SK-MEL-5 (cell line): ENCODE measurements at regions not wholly inside any gene's neighbourhood (a gene's known extent, or its start where the extent isn't known, plus 50 kb on each side); places are given as distances from the start of the nearest gene placed in this dataset.
"Not testable (repeated sequence)": the region's sequence is repeated elsewhere in the genome, so short reads cannot be mapped to it uniquely, and the experiment has no call there.

Source experiments
- DNase-seq: peaks from one replicate; pipeline ENCODE4 v3.0.0-alpha.2; 2016; ENCODE audit warnings: low read depth, low spot score
- in situ Hi-C: cut with HindIII; loops from 2 replicates; pipeline ENCODE4 v1.10.0; 2016; ENCODE audit warnings: low sequenced_read_pairs, high pct_unique_total_duplicates, low pct_unique_long_range_greater_than_20kb

GRCh38 chr1:201631037-201631436, 92.1 kb downstream of the NAV1 start:
- in situ Hi-C loops, result no loop called here
- no peak for DNase-seq

- in situ Hi-C loops, result no loop called here
- DNase-seq, result no peak
Measured at GRCh38 chr1:201632364-201632952, 93.5 kb downstream of the NAV1 start.

GRCh38 chr1:201633297-201633696, 94.4 kb downstream of the NAV1 start:
- no peak for DNase-seq
- in situ Hi-C loops, result no loop called here

GRCh38 chr1:201633811-201634210, 94.9 kb downstream of the NAV1 start:
- no peak for DNase-seq
- in situ Hi-C loops, result no loop called here

- in situ Hi-C loops, result no loop called here
Measured at GRCh38 chr1:201634261-201634660, 95.3 kb downstream of the NAV1 start.

GRCh38 chr1:201636097-201636496, 97.2 kb downstream of the NAV1 start:
- DNase-seq, result no peak
- in situ Hi-C loops, result no loop called here

More at GRCh38 chr1:201634261-201634660, 95.3 kb downstream of the NAV1 start:
- no peak for DNase-seq

DNA sequence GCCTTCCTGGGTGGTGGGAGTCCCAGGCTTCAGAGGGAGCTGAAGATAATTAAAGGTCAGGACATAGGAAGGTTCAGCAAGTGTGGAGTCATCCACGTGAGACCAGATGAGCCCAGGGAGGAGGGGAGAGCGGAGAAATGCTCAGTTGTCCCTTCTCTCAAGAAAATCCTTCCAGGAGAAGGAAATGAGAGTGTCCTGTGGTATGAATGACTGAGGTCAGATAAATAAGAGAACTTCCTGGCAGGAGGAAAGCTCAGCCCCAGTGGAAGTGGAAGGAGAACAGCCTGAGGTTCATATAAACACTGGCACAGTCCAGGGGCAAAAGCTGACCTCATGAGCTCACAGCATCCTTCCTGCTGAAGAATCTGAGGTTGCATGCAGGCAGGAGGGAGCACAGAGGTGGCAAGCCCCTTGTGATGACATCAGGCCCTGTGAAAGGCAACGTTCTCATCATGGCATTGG, 97.6 kb downstream of the NAV1 start:
- in situ Hi-C loops, result no loop called here
- no peak for DNase-seq

DNA sequence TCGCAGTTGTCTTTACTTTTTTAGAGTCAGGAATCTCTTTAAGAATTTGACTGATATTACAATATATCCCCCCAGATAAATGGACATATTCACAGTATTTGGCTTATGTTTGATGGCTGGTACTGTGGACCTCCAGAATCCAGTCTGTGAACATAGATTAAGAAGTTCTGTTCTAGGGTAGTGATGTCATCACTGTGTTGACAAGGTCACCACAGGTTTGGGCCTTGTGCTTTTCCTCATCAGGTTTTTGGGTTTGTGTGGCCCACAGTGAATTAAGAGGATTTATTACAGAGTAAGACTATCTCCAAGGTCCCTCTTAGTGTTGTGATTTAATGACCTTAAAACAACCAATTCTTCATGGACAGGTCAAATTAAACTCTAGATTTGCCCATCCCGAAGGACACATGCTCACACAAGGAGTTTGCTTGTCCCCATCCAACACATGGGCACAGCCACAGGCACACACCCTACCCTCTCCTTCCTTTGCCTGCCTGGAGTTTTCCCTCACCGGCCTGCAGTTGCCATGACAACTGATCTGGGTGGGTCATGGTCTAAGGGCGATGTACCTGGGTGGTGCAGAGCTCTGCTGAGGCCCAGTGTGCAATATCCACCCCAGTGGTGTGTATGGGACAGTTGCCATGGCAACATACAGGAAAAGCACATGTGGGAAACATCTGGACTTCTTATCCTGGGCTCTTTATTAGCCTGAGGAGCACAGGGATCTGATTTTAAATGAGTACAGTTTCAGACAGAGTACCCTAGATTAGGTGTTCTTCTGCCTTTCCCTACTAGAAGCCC, 98.6 kb downstream of the NAV1 start:
- no peak for DNase-seq
- in situ Hi-C loops, result no loop called here

DNA sequence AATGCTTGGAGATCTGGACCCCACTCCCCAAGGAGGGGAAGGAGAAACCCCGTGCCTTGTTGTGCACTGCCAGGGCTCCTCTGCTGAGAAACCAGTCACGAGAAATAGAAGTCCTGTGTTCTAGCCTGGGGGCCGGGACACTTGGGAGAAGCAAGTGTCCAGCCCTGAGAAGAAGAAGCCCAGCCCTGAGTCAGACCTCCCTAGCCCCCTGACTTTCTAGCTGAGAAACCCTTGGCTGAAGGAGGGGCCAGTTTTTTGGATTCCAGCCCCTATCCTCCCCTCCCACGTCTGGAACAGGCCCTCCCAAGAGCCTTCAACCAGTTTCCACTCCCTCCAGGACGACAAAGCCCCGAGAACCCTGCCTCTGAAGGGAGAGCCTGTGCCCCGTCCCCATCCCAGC, 100.5 kb downstream of the NAV1 start:
- in situ Hi-C loops, result no loop called here
- DNase-seq, result no peak

GRCh38 chr1:201639826-201640225, 100.9 kb downstream of the NAV1 start:
- no peak for DNase-seq
- in situ Hi-C loops, result no loop called here

- in situ Hi-C loops, result no loop called here
- no peak for DNase-seq
Measured at GRCh38 chr1:201640624-201641023, 101.7 kb downstream of the NAV1 start.

GRCh38 chr1:201641524-201642253, 102.8 kb downstream of the NAV1 start:
- in situ Hi-C loops, result no loop called here
- DNase-seq, result no peak

GRCh38 chr1:201643835-201644104, 104.8 kb downstream of the NAV1 start:
- DNase-seq, result no peak
- in situ Hi-C loops, result no loop called here

DNA sequence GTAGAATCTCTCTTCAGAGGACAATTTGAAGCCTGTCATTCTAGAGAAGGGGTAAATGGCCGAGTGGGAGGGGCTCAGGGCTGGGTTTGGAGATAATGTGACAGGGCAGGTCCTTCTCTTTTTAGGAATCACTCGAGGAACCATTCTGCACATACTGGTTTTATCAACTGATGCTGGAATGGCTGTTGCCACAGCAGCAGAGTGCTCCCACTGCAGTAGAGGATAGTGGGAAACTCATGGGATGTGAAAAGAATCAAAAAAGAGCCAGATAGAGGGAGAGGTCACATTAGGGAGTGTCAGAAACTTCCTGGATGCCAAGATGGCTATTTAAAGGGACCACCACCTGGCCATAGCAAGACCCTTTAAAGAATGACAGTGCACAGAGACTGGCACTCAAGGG, 105.3 kb downstream of the NAV1 start:
- in situ Hi-C loops, result no loop called here

DNA sequence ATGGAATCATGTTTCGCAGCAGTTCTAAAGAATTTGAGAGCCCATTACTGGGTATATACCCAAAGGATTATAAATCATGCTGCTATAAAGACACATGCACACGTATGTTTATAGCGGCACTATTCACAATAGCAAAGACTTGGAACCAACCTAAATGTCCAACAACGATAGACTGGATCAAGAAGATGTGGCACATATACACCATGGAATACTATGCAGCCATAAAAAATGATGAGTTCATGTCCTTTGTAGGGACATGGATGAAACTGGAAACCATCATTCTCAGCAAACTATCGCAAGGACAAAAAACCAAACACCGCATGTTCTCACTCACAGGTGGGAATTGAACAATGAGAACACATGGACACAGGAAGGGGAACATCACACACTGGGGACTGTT, 106.1 kb downstream of the NAV1 start:
- DNase-seq, in situ Hi-C loops: not testable (repeated sequence)

More for the DNA sequence above, 105.3 kb downstream of the NAV1 start:
- DNase-seq, result no peak

- in situ Hi-C loops, result no loop called here
- no peak for DNase-seq
Measured at GRCh38 chr1:201645956-201646355, 107.0 kb downstream of the NAV1 start.

DNA sequence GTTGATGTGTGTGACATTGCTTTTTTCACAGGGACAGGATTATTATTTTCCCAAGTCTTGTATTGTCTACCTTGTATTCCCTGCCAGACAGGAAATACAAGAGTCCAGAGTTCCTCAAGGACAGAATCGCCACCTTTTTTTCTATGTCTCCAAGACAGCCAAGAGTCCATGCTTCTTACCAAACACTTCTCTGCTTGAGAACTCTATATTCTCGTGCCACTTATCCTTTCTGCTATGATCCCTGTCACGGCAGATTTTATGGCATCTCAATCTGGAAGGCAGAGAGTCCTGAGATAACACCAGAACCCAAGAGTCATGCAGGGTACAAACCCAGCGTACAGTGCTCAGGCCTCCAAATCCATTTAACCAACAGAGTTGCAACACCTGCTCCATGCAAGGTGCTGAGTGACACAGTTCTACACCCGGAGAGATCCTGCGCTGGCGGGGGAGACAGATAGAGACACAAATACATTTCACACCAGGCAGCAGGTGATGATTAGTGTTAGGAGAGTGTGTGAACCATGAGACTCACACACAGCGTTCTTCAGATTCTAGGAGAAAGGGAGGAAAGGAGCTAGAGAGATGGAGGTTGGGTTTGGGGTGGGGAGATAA, 107.6 kb downstream of the NAV1 start:
- no peak for DNase-seq
- in situ Hi-C loops, result no loop called here

- DNase-seq, result no peak
- in situ Hi-C loops, result no loop called here
Measured at GRCh38 chr1:201647094-201647493, 108.2 kb downstream of the NAV1 start.

DNA sequence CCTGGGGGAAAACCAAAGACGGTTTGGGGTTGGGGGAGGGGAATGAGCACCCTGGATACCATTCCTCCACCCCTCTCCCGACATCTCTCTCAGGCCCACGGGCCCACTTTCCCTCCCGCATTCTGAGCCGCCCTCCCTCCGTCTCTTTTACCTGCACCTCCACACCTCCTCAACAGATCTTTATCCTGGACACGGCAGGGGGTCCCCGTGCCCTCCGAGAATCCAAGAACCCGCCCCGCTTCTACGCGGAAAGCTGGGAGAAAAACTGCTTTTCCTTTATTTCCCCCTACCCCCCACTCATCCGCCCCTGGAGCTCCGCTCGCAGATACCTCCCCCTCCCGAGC, 108.8 kb downstream of the NAV1 start:
- in situ Hi-C loops, result no loop called here
- no peak for DNase-seq
